GM13977 (cell line): ENCODE measurements at regions not wholly inside any gene's neighbourhood (a gene's known extent, or its start where the extent isn't known, plus 50 kb on each side); places are given as distances from the start of the nearest gene placed in this dataset.

Experiments used
- DNase-seq: peaks from one replicate; pipeline ENCODE4 v3.0.0; 2012; ENCODE audit warnings: low spot score
- in situ Hi-C: fragments of 300-500 bp; cut with MboI; formaldehyde crosslinking; loops from one replicate; pipeline ENCODE4 v1.12.0; 2022; ENCODE audit warnings: low sequenced_read_pairs, low pct_unique_long_range_greater_than_20kb, mixed read lengths, inconsistent platforms; ENCODE audit not compliant: unreplicated experiment
- TF ChIP-seq, protein P1 (sequence below): IDR thresholded peaks from 2 replicates; pipeline ENCODE4 v1.5.1; 2012; ENCODE audit warnings: mild to moderate bottlenecking, control low read depth; ENCODE audit not compliant: insufficient read depth; ENCODE audit errors: extremely low read depth, missing control alignments

DNA sequence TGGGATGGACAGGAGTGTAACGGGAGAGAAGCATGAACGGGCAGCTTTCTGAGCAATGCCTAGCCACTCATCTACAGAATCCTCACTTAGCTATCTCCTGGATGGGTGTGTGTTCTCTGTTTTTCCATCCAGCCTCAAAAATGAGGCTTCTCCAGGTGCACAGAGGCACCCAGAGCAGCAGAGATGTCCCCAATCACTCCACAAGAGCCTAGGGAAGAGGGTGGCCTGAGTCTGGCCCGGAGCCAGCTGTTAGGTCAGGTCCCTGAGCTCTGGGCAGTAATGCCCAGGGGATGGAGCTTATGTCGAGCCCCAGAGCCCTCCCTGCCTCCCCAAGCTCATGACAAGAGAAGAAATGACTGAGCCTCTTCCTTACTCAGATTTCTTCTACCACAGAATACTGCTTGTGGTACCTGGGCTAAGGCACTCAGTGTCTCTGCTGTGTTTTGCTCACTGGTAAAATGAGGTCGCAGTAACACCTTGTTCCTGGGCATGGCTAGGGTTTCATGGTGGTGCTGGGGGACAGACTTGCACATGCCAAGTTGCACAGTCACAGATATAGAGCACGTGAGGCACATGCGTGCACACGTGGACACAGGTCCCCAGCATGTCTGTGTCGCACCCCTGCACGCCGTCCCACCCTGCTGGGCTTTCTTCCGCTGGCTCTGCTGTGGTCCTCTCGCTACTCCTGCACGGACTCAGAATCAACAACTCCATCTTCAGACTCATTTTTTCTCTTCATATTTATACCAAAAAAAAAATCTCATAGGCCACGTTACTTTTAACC lies 86.6 kb upstream of the SOX1 start:
- TF ChIP-seq, protein P1, sequence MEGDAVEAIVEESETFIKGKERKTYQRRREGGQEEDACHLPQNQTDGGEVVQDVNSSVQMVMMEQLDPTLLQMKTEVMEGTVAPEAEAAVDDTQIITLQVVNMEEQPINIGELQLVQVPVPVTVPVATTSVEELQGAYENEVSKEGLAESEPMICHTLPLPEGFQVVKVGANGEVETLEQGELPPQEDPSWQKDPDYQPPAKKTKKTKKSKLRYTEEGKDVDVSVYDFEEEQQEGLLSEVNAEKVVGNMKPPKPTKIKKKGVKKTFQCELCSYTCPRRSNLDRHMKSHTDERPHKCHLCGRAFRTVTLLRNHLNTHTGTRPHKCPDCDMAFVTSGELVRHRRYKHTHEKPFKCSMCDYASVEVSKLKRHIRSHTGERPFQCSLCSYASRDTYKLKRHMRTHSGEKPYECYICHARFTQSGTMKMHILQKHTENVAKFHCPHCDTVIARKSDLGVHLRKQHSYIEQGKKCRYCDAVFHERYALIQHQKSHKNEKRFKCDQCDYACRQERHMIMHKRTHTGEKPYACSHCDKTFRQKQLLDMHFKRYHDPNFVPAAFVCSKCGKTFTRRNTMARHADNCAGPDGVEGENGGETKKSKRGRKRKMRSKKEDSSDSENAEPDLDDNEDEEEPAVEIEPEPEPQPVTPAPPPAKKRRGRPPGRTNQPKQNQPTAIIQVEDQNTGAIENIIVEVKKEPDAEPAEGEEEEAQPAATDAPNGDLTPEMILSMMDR: no peak
- no peak for DNase-seq
- in situ Hi-C loops: no loop called here

DNA sequence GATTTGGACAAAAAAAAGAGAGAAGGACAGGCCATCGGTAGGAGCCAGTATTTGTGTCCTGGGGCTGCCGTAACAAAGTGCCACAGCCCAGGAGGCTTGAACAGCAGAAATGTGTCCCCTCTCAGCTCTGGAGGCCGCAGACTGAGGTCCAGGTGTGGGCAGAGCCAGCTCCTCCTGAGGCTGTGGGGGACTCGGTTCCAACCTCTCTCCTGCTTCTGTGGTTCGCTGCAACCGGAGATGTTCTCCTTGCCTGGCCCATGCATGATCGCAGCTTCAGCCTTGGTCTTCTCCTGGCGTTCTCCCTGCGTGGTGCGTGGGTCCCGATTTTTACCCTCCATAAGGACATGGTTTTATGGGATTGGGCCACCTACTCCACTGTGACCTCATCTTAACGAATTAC lies 85.9 kb upstream of the SOX1 start:
- TF ChIP-seq, protein P1: no peak
- no peak for DNase-seq
- in situ Hi-C loops: no loop called here

DNA sequence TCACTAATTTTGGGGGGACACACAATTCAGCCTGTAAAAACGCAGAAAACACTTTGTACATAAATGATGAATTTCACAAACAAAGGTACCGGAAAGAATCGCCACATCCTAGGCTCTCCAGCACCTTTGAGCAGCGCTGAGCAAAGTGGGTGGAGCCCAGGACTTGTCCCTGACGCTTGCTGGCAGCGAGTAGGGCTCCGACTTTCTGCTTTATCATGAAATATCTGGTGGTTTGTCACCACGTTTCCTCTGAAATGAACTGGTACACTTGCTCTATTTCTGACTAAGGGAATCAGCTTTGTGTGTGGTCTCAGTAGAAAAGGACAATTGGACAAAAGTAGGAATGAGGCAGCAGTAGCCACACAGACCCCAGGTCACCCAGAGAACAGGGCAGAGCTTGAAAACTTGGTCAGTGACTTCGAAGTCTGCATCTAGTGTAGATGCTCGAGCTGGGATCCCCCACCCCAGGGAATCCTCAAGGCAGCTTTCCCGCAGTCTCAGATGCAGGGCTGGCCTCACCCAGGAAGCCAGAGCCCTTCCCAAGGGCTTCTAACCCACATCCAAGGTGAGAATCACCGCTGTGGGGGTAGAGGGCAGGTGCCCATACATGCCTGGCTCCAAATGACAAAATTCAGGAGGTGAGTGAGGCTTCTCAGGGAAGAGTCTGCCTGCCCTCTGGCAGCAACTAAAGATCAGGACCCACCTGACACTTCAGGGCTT lies 85.3 kb upstream of the SOX1 start:
- DNase-seq: no peak
- TF ChIP-seq, protein P1: no peak
- in situ Hi-C loops: no loop called here

DNA sequence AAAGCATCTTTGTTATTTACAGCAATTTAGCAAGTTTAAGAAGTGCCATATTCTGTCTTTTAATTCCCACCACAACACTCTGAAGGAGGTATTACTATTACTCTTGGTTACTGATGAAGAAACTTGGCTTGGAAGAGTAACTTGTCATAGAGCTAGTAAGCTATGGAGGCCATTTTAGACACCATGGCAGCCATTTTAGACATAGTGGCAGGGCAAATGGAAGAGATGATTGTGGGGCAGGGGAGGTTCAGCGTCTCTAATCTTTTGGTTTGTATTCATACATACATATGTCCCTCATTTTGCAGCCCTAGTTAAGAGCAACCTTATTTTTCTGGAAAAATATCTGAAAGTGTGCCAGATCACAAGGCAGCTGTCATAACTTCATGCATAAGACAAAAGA lies 82.6 kb upstream of the SOX1 start:
- DNase-seq: no peak
- TF ChIP-seq, protein P1: no peak
- in situ Hi-C loops: no loop called here

DNA sequence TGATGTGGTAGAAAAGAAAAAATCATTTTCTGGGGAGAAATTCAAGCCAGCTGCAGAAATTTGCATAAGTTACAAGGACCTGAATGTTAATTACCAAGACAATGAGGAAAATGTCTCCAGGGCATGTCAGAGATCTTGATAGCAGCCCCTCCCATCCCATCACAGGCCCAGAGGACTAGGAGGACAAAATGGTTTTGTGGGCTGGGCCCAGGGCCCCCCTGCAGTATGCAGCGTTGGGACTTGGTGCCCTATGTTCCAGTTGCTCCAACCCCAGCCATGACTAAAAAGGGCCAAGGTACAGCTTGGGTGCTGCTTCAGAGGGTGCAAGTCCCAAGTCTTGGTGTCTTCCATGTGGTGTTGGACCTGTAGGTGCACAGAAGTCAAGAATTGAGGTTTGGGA lies 76.6 kb upstream of the SOX1 start:
- TF ChIP-seq, protein P1: no peak
- no peak for DNase-seq
- in situ Hi-C loops: no loop called here

DNA sequence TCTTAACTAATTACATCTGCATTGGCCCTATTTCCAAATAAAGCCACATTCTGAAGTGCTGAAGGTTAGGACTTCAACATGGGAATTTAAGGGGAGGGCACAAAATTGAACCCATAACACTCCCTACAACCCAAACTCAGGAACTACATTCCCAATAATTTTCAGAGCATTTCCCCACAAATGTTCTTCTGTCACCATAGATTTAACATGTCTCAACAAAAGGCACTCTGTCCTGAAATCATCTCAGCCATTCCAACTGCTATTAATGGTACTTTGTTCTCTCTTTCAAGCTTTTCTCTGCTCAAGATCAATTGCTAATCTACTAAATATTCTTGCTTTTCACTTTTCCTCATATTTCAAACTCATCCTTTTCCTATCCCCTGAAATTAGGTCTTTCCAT lies 74.0 kb upstream of the SOX1 start:
- TF ChIP-seq, protein P1: no peak
- in situ Hi-C loops: no loop called here
- DNase-seq: no peak
